GM21526 (cell line): ENCODE measurements at regions not wholly inside any gene's neighbourhood (a gene's known extent, or its start where the extent isn't known, plus 50 kb on each side); places are given as distances from the start of the nearest gene placed in this dataset.
"Not testable (repeated sequence)": the region's sequence is repeated elsewhere in the genome, so short reads cannot be mapped to it uniquely, and the experiment has no call there.

Source experiments
- ATAC-seq: cut with Tn5 transposase; IDR thresholded peaks from one replicate; pipeline ENCODE4 v1.9.1; 2021; ENCODE audit warnings: moderate library complexity; ENCODE audit not compliant: unreplicated experiment, low FRiP score

DNA sequence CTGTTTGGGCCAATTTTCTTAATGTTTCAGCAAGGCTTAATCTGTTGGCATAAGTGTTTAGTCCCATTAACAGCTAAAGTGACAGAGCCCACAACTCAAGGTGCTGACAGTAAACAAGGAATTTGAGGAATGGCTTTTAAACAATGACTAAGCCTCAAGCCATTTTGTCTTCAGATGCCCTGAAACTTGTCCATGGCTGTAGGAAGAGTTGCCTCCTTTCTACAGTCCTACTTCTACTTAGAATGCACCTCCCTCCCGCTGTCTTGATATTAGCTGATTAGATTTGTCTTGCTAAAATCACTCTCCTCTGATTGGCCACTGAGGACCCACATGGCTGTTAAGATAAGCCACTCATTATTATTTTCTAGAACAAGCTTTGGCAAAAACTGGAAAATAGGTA is 188.4 kb upstream of the OTX2 start:
- no peak for ATAC-seq

DNA sequence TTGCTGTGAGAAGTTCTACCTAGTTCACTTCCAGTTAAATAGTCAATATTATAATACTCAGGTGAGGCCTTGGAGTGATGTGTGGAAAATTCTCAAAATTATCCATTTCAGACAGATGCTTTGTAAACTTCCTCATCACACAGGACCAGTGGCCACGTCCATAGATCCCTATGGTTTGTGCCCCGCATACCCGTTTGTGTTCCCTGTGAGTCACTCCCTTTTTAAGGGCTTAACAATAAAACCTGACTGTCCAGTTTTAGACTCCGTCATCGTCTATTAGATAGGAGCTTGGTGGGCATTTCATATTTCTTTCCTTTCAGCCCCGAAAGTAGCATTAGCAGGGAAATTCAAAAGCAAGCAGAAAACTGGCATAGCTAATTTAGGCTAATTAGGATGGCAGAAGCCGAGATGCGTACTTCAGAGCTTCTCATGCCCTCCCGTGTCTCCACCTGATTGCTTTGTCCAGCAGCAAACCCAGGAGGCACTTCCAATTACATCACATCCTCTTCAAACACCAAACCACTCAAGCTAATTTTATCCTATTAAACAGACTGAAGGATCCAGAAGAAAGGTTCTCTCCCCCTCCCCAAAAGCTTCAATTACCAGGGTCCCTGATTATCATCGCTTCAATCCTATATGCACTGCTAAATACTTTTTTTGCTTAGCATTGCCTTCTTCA is 186.6 kb upstream of the OTX2 start:
- no peak for ATAC-seq

DNA sequence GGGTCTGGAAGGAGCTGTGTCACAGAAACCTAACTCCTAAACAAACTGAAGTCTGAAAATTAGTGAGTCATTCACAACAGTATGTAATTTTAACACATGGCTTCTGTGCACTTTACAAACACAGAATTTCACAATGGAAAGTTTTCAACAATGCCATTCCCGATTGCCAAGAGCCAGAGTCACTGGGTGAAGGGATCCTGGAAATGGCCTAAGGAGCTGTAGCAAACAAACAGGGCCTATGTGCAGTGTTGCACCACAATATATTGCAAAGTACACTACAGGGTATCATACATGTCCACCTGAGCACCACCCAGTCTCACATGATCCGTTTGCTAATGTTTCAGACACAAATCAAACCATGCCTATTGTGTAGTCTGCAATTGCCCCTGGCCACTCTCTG is 184.7 kb upstream of the OTX2 start:
- ATAC-seq, result no peak

- ATAC-seq, result no peak
Observed at GRCh38 chr14:56992332-56992820, 182.1 kb upstream of the OTX2 start.

- not testable (repeated sequence) for ATAC-seq
Observed at GRCh38 chr14:56990991-56991627, 180.8 kb upstream of the OTX2 start.

DNA sequence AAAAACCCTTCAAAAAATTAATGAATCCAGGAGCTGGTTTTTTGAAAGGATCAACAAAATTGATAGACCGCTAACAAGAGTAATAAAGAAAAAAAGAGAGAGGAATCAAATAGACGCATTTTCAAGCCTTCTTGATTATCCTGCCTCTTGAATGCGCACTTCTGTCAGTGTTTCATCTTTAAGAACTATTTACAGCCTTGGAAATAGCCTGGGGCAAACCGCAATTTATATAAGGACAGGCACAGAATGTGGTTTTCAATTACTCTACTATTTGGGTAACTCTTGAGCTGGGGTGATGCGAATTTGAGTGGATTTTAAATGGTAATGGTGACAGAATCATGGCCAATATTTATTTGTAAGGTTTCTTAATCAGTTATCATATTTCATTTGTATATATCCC is 179.1 kb upstream of the OTX2 start:
- no peak for ATAC-seq

- no peak for ATAC-seq
Observed at GRCh38 chr14:56979936-56980335, 169.7 kb upstream of the OTX2 start.

DNA sequence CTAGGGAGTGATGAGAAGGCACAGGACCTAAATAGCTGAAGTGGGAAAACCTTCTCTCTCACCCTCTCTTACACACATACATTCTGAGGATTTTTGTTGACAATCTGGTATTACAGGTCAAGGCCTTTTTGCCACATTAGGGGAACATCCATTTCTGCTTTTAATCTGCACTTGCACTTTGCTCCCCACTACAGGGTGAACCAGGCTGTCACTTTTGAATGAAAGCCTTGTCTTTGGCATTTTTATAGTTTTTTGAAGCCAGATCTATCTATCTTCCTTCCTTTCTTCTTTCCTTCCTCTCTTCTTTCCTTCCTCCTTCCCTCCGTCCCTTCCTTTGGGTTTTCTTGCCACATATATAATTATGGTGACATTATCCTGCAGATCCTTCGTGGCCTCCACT is 165.9 kb upstream of the OTX2 start:
- ATAC-seq, result no peak

- ATAC-seq, result no peak
Observed at GRCh38 chr14:56975521-56975920, 165.2 kb upstream of the OTX2 start.

GRCh38 chr14:56972948-56973347 is 162.7 kb upstream of the OTX2 start:
- ATAC-seq, result no peak

GRCh38 chr14:56964895-56965294 is 154.6 kb upstream of the OTX2 start:
- ATAC-seq, result no peak

- no peak for ATAC-seq
Observed at GRCh38 chr14:56963381-56963780, 153.1 kb upstream of the OTX2 start.

DNA sequence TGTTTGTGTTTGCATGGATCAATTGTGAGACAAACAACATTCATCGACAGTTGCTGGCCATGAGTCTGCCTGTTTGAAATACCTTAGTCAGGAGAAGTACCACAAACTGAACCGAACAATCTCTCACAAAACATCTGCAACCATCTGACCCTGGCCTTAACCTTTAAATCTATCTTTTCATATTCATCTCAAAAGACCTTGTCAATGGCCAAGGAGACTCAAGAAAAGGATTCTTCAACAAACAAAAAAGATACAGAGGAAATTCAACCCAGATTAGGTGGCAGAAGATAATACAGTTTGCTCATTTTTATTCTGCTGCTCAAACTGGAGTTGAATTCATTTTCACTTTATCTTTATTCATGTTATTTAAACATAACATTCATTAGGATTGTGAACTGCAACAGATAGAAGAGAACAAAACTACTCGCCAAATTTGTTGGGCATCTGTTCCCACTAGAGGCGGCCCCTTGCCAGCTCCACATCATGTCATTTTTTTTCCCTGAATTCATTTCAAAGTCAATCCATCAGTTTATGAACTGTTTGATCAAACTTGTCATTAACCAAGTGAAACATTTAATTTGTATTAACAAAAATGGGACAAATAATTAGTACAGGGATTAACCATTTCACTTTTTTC is 152.3 kb upstream of the OTX2 start:
- no peak for ATAC-seq

DNA sequence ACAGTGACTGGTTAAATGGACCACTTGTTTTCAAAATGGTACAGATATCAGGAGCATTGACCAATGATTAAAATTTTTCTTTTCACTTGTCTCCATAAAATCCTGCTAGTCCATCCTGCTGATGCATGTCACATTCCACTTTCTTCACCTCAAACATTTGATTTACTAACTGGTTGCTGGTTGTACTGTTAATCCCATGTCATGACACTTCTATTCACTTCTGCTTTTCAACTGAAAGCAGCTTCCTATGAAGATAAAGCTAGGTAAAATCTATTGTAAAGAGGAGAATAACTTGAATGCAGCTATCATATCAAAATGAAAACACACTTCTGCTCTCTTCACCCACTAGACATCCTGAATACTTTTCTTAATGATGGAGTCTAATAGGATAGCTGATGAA is 149.6 kb upstream of the OTX2 start:
- ATAC-seq, result no peak

GRCh38 chr14:56959121-56959520 is 148.8 kb upstream of the OTX2 start:
- no peak for ATAC-seq

- ATAC-seq, result no peak
Observed at GRCh38 chr14:56956182-56956581, 145.9 kb upstream of the OTX2 start.

DNA sequence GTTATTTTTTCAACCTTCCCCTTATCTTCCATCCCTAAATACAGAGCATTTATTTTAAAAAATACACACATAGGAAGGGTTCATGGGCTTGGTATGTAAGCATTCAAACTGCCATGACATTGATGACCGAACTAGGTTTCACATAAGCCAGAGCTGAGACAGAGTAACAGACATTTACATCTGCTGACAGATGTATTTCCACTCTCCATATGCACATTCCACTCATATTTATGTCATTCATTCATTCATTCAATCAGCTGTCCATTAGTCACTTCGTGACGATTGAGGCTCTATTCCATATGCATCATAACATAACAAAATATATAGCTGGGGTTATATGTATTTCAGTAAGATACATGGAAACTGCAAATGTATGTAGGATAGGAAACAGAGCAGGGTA is 145.5 kb upstream of the OTX2 start:
- no peak for ATAC-seq

GRCh38 chr14:56953884-56954283 is 143.6 kb upstream of the OTX2 start:
- ATAC-seq, result no peak

DNA sequence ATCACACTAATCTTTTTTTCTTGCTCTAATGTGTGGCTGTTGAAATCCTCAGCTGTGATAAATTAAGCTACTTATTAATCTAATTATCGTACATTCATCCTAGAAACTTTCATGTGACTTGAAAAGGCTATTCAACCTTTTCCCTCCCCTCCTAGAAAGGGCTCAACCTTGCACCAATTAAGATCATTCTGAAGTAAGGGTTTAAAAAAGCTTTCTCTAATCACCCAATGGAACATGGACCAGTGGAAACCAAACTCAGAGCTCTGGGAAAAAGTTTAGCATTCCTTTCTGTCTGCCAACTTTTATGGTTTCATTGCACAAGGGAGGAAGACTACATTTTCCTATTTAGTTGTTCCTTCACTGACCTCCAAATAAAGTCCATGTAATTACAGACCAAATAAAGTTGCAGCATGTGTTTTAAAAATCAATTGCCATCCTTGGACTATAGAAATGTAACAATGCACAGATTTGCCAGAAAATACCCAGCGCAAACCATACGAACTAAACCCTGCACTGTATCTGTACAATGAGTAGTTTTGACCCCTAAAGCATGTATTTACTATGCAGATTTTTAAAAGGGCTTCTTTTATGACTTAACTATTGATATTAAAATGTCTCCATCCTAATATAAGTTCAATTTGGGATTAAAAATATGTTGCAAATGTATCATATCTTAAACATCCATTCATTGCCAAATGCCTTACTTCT is 142.6 kb upstream of the OTX2 start:
- ATAC-seq, result no peak

GRCh38 chr14:56949828-56950227 is 139.5 kb upstream of the OTX2 start:
- no peak for ATAC-seq

DNA sequence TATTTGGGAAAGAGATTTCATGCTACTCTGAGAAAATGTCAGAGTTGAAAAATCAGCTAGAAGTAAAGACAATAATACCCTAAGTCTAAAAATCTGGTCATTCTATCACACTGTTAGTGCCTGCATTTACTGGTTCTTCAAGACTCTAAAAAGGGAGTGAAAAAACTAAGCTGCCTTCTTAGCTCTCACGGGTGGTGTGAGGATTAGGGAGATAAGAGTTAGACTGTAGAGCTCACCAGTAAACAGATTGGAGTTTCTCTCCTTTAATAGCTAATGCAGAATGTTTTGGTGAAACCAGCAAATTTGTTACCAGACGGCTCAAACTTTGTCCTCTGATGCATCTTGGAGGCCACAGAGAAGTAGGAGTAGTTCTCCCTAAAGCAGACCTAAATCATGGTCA is 135.0 kb upstream of the OTX2 start:
- ATAC-seq, result no peak
